Neural cell (in vitro differentiated cells): ENCODE measurements at regions not wholly inside any gene's neighbourhood (a gene's known extent, or its start where the extent isn't known, plus 50 kb on each side); places are given as distances from the start of the nearest gene placed in this dataset.

ENCODE experiments used
- CTCF ChIP-seq: fragments of 450-650 bp; IDR thresholded peaks from 2 replicates; pipeline ENCODE4 v1.5.1; 2014; ENCODE audit warnings: antibody characterized with exemption, mild to moderate bottlenecking, moderate library complexity; ENCODE audit not compliant: poor library complexity, severe bottlenecking
- SMC3 ChIP-seq: fragments of 450-650 bp; conservative IDR thresholded peaks from 2 replicates; pipeline ENCODE4 v1.6.1; 2014; ENCODE audit warnings: antibody characterized with exemption, mild to moderate bottlenecking, moderate library complexity; ENCODE audit not compliant: poor library complexity

- TF ChIP-seq CTCF (no peak), SMC3 (no peak)
Observed at GRCh38 chr2:203592470-203592869, 57.4 kb upstream of the RAPH1 start.
